ENCODE measurements at regions not wholly inside any gene's neighbourhood (a gene's known extent, or its start where the extent isn't known, plus 50 kb on each side); places are given as distances from the start of the nearest gene placed in this dataset.

DNA sequence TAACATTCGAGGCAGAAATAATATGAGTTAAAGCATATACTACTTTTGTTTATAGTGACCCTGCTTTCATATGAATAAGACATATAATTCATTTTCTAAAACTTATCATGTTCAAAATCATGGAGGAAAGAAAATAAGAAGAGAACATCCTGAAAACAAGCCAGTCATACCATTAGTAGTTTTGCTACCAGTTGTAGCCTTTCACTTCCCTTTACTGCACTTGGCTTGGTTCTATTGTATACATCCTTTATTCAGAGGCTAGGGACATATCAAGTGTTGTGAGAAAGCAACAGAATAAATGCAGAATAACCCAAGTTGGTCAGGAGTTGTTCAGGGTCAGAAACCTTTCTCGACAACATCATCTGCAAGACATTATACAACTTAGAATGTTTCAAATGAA, 598.7 kb downstream of the SOX5 start (continued):
- TF ChIP-seq, protein P1, sequence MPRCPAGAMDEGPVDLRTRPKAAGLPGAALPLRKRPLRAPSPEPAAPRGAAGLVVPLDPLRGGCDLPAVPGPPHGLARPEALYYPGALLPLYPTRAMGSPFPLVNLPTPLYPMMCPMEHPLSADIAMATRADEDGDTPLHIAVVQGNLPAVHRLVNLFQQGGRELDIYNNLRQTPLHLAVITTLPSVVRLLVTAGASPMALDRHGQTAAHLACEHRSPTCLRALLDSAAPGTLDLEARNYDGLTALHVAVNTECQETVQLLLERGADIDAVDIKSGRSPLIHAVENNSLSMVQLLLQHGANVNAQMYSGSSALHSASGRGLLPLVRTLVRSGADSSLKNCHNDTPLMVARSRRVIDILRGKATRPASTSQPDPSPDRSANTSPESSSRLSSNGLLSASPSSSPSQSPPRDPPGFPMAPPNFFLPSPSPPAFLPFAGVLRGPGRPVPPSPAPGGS (IDR thresholded peaks at IDR 0.05; ENCODE audit: borderline replicate concordance, insufficient read depth, low read depth, low read length, poor library complexity, severe bottlenecking), result no peak
- TF ChIP-seq NBN (IDR thresholded peaks at IDR 0.05), result no peak
- TF ChIP-seq IRF4 (IDR thresholded peaks at IDR 0.05; ENCODE audit: low read depth, low read length), result peak; percentile 88
- TF ChIP-seq ELK1 (IDR thresholded peaks at IDR 0.05; ENCODE audit: low read depth, low read length), result no peak
- no peak for TF ChIP-seq SMAD5 (IDR thresholded peaks at IDR 0.05; ENCODE audit: low read depth)
- no peak for TF ChIP-seq PAX8 (IDR thresholded peaks at IDR 0.05)
- TF ChIP-seq, protein P2, sequence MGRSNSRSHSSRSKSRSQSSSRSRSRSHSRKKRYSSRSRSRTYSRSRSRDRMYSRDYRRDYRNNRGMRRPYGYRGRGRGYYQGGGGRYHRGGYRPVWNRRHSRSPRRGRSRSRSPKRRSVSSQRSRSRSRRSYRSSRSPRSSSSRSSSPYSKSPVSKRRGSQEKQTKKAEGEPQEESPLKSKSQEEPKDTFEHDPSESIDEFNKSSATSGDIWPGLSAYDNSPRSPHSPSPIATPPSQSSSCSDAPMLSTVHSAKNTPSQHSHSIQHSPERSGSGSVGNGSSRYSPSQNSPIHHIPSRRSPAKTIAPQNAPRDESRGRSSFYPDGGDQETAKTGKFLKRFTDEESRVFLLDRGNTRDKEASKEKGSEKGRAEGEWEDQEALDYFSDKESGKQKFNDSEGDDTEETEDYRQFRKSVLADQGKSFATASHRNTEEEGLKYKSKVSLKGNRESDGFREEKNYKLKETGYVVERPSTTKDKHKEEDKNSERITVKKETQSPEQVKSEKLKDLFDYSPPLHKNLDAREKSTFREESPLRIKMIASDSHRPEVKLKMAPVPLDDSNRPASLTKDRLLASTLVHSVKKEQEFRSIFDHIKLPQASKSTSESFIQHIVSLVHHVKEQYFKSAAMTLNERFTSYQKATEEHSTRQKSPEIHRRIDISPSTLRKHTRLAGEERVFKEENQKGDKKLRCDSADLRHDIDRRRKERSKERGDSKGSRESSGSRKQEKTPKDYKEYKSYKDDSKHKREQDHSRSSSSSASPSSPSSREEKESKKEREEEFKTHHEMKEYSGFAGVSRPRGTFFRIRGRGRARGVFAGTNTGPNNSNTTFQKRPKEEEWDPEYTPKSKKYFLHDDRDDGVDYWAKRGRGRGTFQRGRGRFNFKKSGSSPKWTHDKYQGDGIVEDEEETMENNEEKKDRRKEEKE (IDR thresholded peaks at IDR 0.05), result no peak
- TF ChIP-seq RELA (IDR thresholded peaks at IDR 0.05; ENCODE audit: borderline replicate concordance, partially characterized antibody), result no peak
- TF ChIP-seq ZZZ3 (IDR thresholded peaks at IDR 0.05; ENCODE audit: control insufficient read depth, insufficient read length, low read depth), result no peak
- TF ChIP-seq KLF5 (IDR thresholded peaks at IDR 0.05; ENCODE audit: partially characterized antibody), result no peak
- TF ChIP-seq SPI1 (IDR thresholded peaks at IDR 0.05; ENCODE audit: borderline replicate concordance, insufficient read depth, low read depth, low read length), result peak; percentile 92
- peak in 1 of 2 experiments; percentile 39; a peak in 1 of 4 replicates for TF ChIP-seq IKZF2 (IDR thresholded peaks at IDR 0.05)
- TF ChIP-seq CEBPB (IDR thresholded peaks at IDR 0.05; ENCODE audit: borderline replicate concordance in 1 of 2, low read depth in 2 of 2, low read length in 2 of 2), result no peak
- TF ChIP-seq PML (IDR thresholded peaks at IDR 0.05; ENCODE audit: low read length), result no peak
- TF ChIP-seq JUNB (IDR thresholded peaks at IDR 0.05), result peak; percentile 77
- TF ChIP-seq ZNF592 (IDR thresholded peaks at IDR 0.05), result no peak
- TF ChIP-seq NR2F1 (conservative IDR thresholded peaks at IDR 0.05), result no peak
- 0 out of 2 replicates have a peak, but pooled peaks have one; percentile 13 for TF ChIP-seq BCL11A (IDR thresholded peaks at IDR 0.05; ENCODE audit: low read depth, low read length)
- TF ChIP-seq, protein P3, sequence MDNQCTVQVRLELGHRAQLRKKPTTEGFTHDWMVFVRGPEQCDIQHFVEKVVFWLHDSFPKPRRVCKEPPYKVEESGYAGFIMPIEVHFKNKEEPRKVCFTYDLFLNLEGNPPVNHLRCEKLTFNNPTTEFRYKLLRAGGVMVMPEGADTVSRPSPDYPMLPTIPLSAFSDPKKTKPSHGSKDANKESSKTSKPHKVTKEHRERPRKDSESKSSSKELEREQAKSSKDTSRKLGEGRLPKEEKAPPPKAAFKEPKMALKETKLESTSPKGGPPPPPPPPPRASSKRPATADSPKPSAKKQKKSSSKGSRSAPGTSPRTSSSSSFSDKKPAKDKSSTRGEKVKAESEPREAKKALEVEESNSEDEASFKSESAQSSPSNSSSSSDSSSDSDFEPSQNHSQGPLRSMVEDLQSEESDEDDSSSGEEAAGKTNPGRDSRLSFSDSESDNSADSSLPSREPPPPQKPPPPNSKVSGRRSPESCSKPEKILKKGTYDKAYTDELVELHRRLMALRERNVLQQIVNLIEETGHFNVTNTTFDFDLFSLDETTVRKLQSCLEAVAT (IDR thresholded peaks at IDR 0.05), result no peak
- no peak for TF ChIP-seq MAX (IDR thresholded peaks at IDR 0.05; ENCODE audit: low read depth, low read length)
- no peak for TF ChIP-seq RCOR1 (conservative IDR thresholded peaks at IDR 0.05; ENCODE audit: low read depth, low read length)
